Spleen (tissue), 11 donors: ENCODE measurements at regions not wholly inside any gene's neighbourhood (a gene's known extent, or its start where the extent isn't known, plus 50 kb on each side); places are given as distances from the start of the nearest gene placed in this dataset.

Source experiments
- DNase-seq: peaks from one replicate; pipeline ENCODE4 v3.0.0-alpha.2; 2020
- H3K27ac ChIP-seq, 8 donors: fragments of 200-600 bp; sonication (generic) in 7 of 8; 1 replicate in 4 of 8; 2 replicates in 4 of 8; pipeline versions ENCODE4 v1.5.0 to v1.8.0; 2016 to 2021; ENCODE audit warnings: inconsistent platforms in 4 of 8, mild to moderate bottlenecking in 4 of 8, moderate library complexity in 1 of 8
- H3K27me3 ChIP-seq, 7 donors: fragments of 200-600 bp; sonication (generic) in 6 of 7; replicated peaks in 1 of 7; 1 replicate in 4 of 7; 2 replicates in 3 of 7; pipeline versions ENCODE4 v1.5.0 to v1.8.0; 2016 to 2021; ENCODE audit warnings: inconsistent platforms in 3 of 7, mild to moderate bottlenecking in 1 of 7
- H3K36me3 ChIP-seq, 6 donors: fragments of 200-600 bp; sonication (generic) in 5 of 6; 1 replicate in 4 of 6; 2 replicates in 2 of 6; pipeline versions ENCODE4 v1.5.0 to v1.8.0; 2016 to 2021; ENCODE audit warnings: inconsistent platforms in 2 of 6
- H3K4me1 ChIP-seq, 6 donors: fragments of 200-600 bp; sonication (generic) in 5 of 6; 1 replicate in 3 of 6; 2 replicates in 3 of 6; pipeline versions ENCODE4 v1.5.0 to v1.8.0; 2016 to 2021; ENCODE audit warnings: inconsistent platforms in 3 of 6
- H3K4me3 ChIP-seq, 8 donors: fragments of 200-600 bp; sonication (generic) in 7 of 8; 1 replicate in 4 of 8; 2 replicates in 4 of 8; pipeline versions ENCODE4 v1.5.0 to v1.8.0; 2016 to 2021; ENCODE audit warnings: inconsistent platforms in 4 of 8, mild to moderate bottlenecking in 4 of 8, moderate library complexity in 2 of 8
- H3K9me3 ChIP-seq, 8 donors: fragments of 200-600 bp; sonication (generic) in 7 of 8; 1 replicate in 4 of 8; 2 replicates in 4 of 8; pipeline versions ENCODE4 v1.5.0 to v1.8.0; 2016 to 2021; ENCODE audit warnings: inconsistent platforms in 4 of 8
- CTCF ChIP-seq, 11 experiments: fragments of 200-600 bp in 7 of 11; fragments of 450-650 bp in 4 of 11; sonication (generic) in 4 of 11; IDR thresholded peaks in 8 of 11; conservative IDR thresholded peaks in 3 of 11; 1 replicate in 7 of 11; 2 replicates in 4 of 11; pipeline versions ENCODE4 v1.4.0 to v1.8.0; 2016 to 2021; ENCODE audit warnings: antibody characterized with exemption in 11 of 11, inconsistent platforms in 4 of 11, mild to moderate bottlenecking in 1 of 11
- POLR2A ChIP-seq, 3 donors: fragments of 450-650 bp; IDR thresholded peaks; one replicate each; pipeline ENCODE4 v1.5.1; 2017; ENCODE audit warnings: antibody characterized with exemption in 3 of 3, mild to moderate bottlenecking in 1 of 3
- POLR2AphosphoS5 ChIP-seq, 3 donors: sonication (generic); formaldehyde crosslinking; IDR thresholded peaks; one replicate each; pipeline ENCODE4 v1.5.1; 2017; ENCODE audit warnings: antibody characterized with exemption in 3 of 3
- WGBS, 5 donors: extraction: QIAGEN DNeasy Blood & Tissue Kit in 3 of 5; methylation state at CpG; one replicate each; pipeline versions ENCODE4 v1.1.5 to v1.1.7; 2013 to 2018; 5-methylcytosine and 5-hydroxymethylcytosine counted together
- intact Hi-C: fragments of 100-400 bp; cut with DNase I; formaldehyde crosslinking; loops from one replicate; pipeline ENCODE4 v1.15.0; 2023; ENCODE audit warnings: low total_unique reads
- donor health status: healthy with polysubstance abuse.
- donor health status: DM: no; HTN: no; CAD: no; lungs with moderate emphysema.
- donor health status: DM: no; HTN: no; CAD: no.
- donor health status: Bipolar disorder and iron deficiency.
- donor health status: healthy.
- donor health status: DM: no; HTN: no; CAD: no.
- donor health status: DM: yes; HTN: yes; CAD: no.

GRCh38 chr10:124300224-124300623 is 118.5 kb downstream of the OAT start:
- Histone ChIP-seq H3K27me3 (no peaks in the 10 kb centered on the region), H3K4me1 (no peaks in the 10 kb centered on the region), H3K9me3 (peaks cover 0 to 21% (median 12%) of the 10 kb centered on the region in 8 donors), H3K36me3 (no peaks in the 10 kb centered on the region), H3K4me3 (no peak overlapping the region), H3K27ac (no peak overlapping the region)
- WGBS, 5 donors: 84 to 94% (median 88%) methylated on average over 6 of the region's 6 CpGs
- no peak for TF ChIP-seq CTCF (IDR thresholded peaks at IDR 0.05 in 8 of 11, conservative IDR thresholded peaks at IDR 0.05 in 3 of 11)
- no peak for TF ChIP-seq POLR2AphosphoS5 (IDR thresholded peaks at IDR 0.05)
- no peak for TF ChIP-seq POLR2A (IDR thresholded peaks at IDR 0.05)
- no peak for DNase-seq
- intact Hi-C loops: no loop called here

GRCh38 chr10:124299696-124300095 is 119.0 kb downstream of the OAT start:
- H3K4me1 ChIP-seq: no peaks in the 10 kb centered on the region
- H3K27ac ChIP-seq: no peak overlapping the region
- peaks cover 0 to 21% (median 12%) of the 10 kb centered on the region in 8 donors for H3K9me3 ChIP-seq
- no peak for DNase-seq
- no peak for TF ChIP-seq POLR2AphosphoS5 (IDR thresholded peaks at IDR 0.05)
- no peak overlapping the region for H3K4me3 ChIP-seq
- 77 to 85% (median 80%) methylated on average over 4 of the region's 4 CpGs for WGBS, 5 donors
- H3K36me3 ChIP-seq: no peaks in the 10 kb centered on the region
- intact Hi-C loops: no loop called here
- no peaks in the 10 kb centered on the region for H3K27me3 ChIP-seq

GRCh38 chr10:124298891-124299290 is 119.8 kb downstream of the OAT start:
- Histone ChIP-seq H3K4me3 (no peak overlapping the region), H3K27me3 (no peaks in the 10 kb centered on the region), H3K27ac (no peak overlapping the region), H3K36me3 (no peaks in the 10 kb centered on the region), H3K4me1 (no peaks in the 10 kb centered on the region), H3K9me3 (peaks cover 0 to 21% (median 12%) of the 10 kb centered on the region in 8 donors)
- TF ChIP-seq POLR2AphosphoS5 (IDR thresholded peaks at IDR 0.05): no peak
- TF ChIP-seq POLR2A (IDR thresholded peaks at IDR 0.05): no peak
- no peak for TF ChIP-seq CTCF (IDR thresholded peaks at IDR 0.05 in 8 of 11, conservative IDR thresholded peaks at IDR 0.05 in 3 of 11)
- WGBS, 5 donors: 71 to 89% (median 87%) methylated on average over 3 of the region's 3 CpGs
- intact Hi-C loops: no loop called here
- no peak for DNase-seq

- intact Hi-C loops: no loop called here
- H3K9me3 ChIP-seq: peaks cover 0 to 21% (median 12%) of the 10 kb centered on the region in 8 donors
- no peak overlapping the region for H3K27ac ChIP-seq
- H3K4me1 ChIP-seq: no peaks in the 10 kb centered on the region
- 89 to 93% (median 90%) methylated on average over 11 of the region's 11 CpGs for WGBS, 5 donors
- no peaks in the 10 kb centered on the region for H3K27me3 ChIP-seq
- no peak for DNase-seq
- TF ChIP-seq CTCF (IDR thresholded peaks at IDR 0.05 in 8 of 11, conservative IDR thresholded peaks at IDR 0.05 in 3 of 11): no peak
- TF ChIP-seq POLR2AphosphoS5 (IDR thresholded peaks at IDR 0.05): no peak
- no peak for TF ChIP-seq POLR2A (IDR thresholded peaks at IDR 0.05)
- H3K4me3 ChIP-seq: no peak overlapping the region
- no peaks in the 10 kb centered on the region for H3K36me3 ChIP-seq
Measured at GRCh38 chr10:124296813-124297788, 121.6 kb downstream of the OAT start.
